ENCODE measurements at regions not wholly inside any gene's neighbourhood (a gene's known extent, or its start where the extent isn't known, plus 50 kb on each side); places are given as distances from the start of the nearest gene placed in this dataset.

GRCh38 chr6:135627092-135627715, 129.7 kb upstream of the AHI1 start:
- TF ChIP-seq, protein P1, sequence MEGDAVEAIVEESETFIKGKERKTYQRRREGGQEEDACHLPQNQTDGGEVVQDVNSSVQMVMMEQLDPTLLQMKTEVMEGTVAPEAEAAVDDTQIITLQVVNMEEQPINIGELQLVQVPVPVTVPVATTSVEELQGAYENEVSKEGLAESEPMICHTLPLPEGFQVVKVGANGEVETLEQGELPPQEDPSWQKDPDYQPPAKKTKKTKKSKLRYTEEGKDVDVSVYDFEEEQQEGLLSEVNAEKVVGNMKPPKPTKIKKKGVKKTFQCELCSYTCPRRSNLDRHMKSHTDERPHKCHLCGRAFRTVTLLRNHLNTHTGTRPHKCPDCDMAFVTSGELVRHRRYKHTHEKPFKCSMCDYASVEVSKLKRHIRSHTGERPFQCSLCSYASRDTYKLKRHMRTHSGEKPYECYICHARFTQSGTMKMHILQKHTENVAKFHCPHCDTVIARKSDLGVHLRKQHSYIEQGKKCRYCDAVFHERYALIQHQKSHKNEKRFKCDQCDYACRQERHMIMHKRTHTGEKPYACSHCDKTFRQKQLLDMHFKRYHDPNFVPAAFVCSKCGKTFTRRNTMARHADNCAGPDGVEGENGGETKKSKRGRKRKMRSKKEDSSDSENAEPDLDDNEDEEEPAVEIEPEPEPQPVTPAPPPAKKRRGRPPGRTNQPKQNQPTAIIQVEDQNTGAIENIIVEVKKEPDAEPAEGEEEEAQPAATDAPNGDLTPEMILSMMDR (IDR thresholded peaks at IDR 0.05; ENCODE audit: borderline replicate concordance, extremely low read depth, low read length, poor library complexity, severe bottlenecking): no peak
- TF ChIP-seq EZH2 (IDR thresholded peaks at IDR 0.05; ENCODE audit: borderline replicate concordance, low read depth, low read length, severe bottlenecking): no peak
